ENCODE measurements at regions not wholly inside any gene's neighbourhood (a gene's known extent, or its start where the extent isn't known, plus 50 kb on each side); places are given as distances from the start of the nearest gene placed in this dataset.
A peak's percentile ranks its signal among the peaks of the same experiment; 100 is the strongest.
"Not testable (repeated sequence)": the region's sequence is repeated elsewhere in the genome, so short reads cannot be mapped to it uniquely, and the experiment has no call there.

- DNase-seq (ENCODE audit: low spot score) = no peak
These were observed 58.9 kb downstream of the OR5AK2 start for GRCh38 chr11:57047610-57048009.

GRCh38 chr11:57049749-57050148, 61.0 kb downstream of the OR5AK2 start:
- DNase-seq (ENCODE audit: low spot score) = no peak

- DNase-seq (ENCODE audit: low spot score) = no peak
These were observed 66.1 kb downstream of the OR5AK2 start for GRCh38 chr11:57054817-57055216.

GRCh38 chr11:57055744-57056143, 67.0 kb downstream of the OR5AK2 start:
- DNase-seq (ENCODE audit: low spot score) = no peak

GRCh38 chr11:57056735-57057134, 68.0 kb downstream of the OR5AK2 start:
- no peak for DNase-seq (ENCODE audit: low spot score)

- no peak for DNase-seq (ENCODE audit: low spot score)
These were observed 68.8 kb downstream of the OR5AK2 start for GRCh38 chr11:57057561-57057960.

GRCh38 chr11:57062957-57063356, 74.2 kb downstream of the OR5AK2 start:
- DNase-seq (ENCODE audit: low spot score) = not testable (repeated sequence)

- no peak for DNase-seq (ENCODE audit: low spot score)
These were observed 81.2 kb downstream of the OR5AK2 start for GRCh38 chr11:57069942-57070341.

GRCh38 chr11:57071829-57072228, 83.1 kb downstream of the OR5AK2 start:
- DNase-seq (ENCODE audit: low spot score) = no peak

GRCh38 chr11:57072640-57073039, 83.9 kb downstream of the OR5AK2 start:
- peak; percentile 52 for DNase-seq (ENCODE audit: low spot score)

- DNase-seq (ENCODE audit: low spot score) = no peak
These were observed 84.4 kb downstream of the OR5AK2 start for GRCh38 chr11:57073128-57073527.

GRCh38 chr11:57081356-57081755, 92.6 kb downstream of the OR5AK2 start:
- DNase-seq (ENCODE audit: low spot score) = no peak

GRCh38 chr11:57082125-57082524, 93.4 kb downstream of the OR5AK2 start:
- no peak for DNase-seq (ENCODE audit: low spot score)

GRCh38 chr11:57083641-57084385, 95.1 kb downstream of the OR5AK2 start:
- DNase-seq (ENCODE audit: low spot score) = no peak

GRCh38 chr11:57085611-57086010, 96.1 kb upstream of the LRRC55 start:
- no peak for DNase-seq (ENCODE audit: low spot score)

GRCh38 chr11:57087991-57088390, 93.8 kb upstream of the LRRC55 start:
- DNase-seq (ENCODE audit: low spot score) = no peak

GRCh38 chr11:57092028-57092698, 89.6 kb upstream of the LRRC55 start:
- no peak for DNase-seq (ENCODE audit: low spot score)

- DNase-seq (ENCODE audit: low spot score) = no peak
These were observed 87.4 kb upstream of the LRRC55 start for GRCh38 chr11:57094181-57094935.

GRCh38 chr11:57095417-57095816, 86.3 kb upstream of the LRRC55 start:
- DNase-seq (ENCODE audit: low spot score) = no peak

GRCh38 chr11:57095896-57096295, 85.9 kb upstream of the LRRC55 start:
- DNase-seq (ENCODE audit: low spot score) = no peak

GRCh38 chr11:57097149-57097548, 84.6 kb upstream of the LRRC55 start:
- no peak for DNase-seq (ENCODE audit: low spot score)

- DNase-seq (ENCODE audit: low spot score) = no peak
These were observed 83.6 kb upstream of the LRRC55 start for GRCh38 chr11:57098191-57098590.

Data from hepatic stellate cell (primary cell).